GM12873 (cell line): ENCODE measurements at regions not wholly inside any gene's neighbourhood (a gene's known extent, or its start where the extent isn't known, plus 50 kb on each side); places are given as distances from the start of the nearest gene placed in this dataset.

Experiments
- TF ChIP-seq, protein P1 (sequence below): IDR thresholded peaks from 2 replicates; pipeline ENCODE4 v1.5.1; 2012; ENCODE audit warnings: low read depth, mild to moderate bottlenecking, moderate library complexity, low read length, control low read depth; ENCODE audit not compliant: insufficient read depth; ENCODE audit errors: missing control alignments

DNA sequence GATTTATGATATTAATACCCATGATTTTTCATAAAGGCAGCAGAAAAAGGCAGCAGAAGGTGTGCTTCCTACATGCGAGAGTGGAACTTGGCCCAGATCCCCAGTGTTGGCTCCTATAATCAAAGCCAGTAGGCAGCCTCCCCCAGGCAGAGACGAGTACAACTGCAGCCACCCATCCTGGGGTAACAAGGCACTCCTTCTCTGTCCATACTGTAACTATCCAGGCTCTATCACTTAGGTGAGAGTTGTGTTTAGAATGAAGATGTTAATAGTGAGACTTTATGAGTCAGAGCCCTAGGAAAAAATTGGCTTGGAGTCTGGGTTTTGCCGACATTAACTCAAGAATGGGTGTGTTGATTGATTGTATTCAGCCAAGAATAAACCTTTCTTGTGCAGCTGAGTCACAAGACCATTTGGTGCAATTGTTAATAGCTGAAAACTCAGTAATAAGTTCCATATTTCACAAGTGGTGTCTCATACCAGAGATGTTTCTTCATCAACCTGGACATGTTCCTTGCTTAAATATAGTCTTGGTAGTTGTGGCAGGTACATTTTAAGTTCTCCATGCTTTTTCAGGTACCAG is 322.3 kb downstream of the DUSP10 start:
- TF ChIP-seq, protein P1, sequence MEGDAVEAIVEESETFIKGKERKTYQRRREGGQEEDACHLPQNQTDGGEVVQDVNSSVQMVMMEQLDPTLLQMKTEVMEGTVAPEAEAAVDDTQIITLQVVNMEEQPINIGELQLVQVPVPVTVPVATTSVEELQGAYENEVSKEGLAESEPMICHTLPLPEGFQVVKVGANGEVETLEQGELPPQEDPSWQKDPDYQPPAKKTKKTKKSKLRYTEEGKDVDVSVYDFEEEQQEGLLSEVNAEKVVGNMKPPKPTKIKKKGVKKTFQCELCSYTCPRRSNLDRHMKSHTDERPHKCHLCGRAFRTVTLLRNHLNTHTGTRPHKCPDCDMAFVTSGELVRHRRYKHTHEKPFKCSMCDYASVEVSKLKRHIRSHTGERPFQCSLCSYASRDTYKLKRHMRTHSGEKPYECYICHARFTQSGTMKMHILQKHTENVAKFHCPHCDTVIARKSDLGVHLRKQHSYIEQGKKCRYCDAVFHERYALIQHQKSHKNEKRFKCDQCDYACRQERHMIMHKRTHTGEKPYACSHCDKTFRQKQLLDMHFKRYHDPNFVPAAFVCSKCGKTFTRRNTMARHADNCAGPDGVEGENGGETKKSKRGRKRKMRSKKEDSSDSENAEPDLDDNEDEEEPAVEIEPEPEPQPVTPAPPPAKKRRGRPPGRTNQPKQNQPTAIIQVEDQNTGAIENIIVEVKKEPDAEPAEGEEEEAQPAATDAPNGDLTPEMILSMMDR, result no peak

DNA sequence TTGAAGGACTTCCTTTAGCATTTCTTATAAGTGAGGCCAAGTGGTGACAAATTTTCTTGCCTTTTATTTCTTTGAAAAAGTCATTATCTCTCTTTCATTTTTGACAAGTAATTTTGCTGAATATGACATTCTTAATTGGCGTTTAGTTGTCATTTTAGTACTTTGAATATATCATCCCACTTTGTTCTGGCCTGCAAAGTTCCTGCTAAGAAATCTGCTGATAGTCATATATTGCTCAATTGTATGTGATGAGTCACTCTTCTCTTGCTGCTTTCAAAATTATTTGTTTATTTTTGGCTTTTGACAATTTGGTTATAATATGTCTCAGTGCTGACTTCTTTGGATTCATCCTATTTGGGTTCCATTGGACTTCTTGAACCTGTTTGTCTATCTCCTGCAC is 312.6 kb downstream of the DUSP10 start:
- TF ChIP-seq, protein P1, result no peak

DNA sequence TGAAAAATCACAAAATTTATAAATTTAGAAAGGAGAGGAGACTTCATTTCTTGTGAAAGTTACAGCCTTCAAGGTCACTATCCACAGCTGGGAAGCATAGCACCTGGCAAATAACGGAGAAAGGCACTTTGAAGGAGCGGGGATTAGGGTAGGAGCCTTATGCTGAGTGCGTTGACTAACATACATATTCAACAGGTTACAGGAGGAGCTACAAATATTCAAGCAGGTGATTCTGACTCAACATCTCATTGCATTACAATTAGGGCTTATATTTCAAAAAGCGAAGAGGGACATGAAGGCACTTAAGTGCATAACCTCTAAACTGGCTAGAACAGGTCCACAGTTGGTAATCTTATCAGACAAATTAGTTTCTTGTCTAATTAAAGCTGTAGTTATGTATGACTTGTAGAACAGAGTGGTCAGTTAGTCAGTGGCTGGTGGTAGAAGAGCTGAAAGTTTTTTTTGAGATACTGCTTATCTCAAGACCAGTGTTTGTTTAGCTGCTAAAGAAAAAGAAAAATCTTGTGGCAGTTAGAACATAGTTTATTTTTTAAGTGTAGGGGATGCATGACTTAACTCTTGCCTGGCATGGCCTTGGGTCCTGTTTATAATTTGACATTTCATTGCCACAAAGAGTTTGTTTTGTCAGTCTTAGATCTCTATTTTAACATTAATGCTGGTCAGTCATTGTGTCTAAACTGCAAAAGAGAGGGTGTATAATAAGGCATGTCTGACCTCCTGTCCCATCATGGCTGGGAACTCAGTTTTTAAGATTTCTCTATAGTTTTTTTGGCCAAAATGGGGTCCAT is 311.5 kb downstream of the DUSP10 start:
- TF ChIP-seq, protein P1, result no peak

- TF ChIP-seq, protein P1, result no peak
Measured at GRCh38 chr1:221431068-221431651, 310.7 kb downstream of the DUSP10 start.

DNA sequence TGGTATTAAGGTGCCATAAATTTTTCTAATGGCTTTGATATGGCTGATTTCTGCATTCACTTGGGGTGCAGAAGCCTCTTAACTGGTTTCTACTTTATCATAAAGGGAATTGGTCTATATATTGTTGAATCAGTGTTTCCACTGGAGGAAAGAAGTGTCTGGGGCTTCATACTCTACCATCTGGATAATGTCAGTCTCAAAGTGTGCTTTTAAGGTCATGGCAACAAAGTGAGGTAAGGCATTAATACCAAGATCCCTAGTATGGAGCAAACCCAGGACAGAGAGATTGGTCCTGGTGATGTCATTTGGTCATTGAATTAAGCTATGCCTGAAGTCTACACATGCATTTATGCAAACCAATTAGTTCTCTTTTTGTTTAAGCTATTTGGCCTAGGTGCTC is 309.9 kb downstream of the DUSP10 start:
- TF ChIP-seq, protein P1, result no peak

GRCh38 chr1:221435504-221435904 is 306.4 kb downstream of the DUSP10 start:
- TF ChIP-seq, protein P1, result peak; percentile 86

GRCh38 chr1:221437171-221437570 is 304.7 kb downstream of the DUSP10 start:
- TF ChIP-seq, protein P1, result no peak
